ENCODE measurements at regions not wholly inside any gene's neighbourhood (a gene's known extent, or its start where the extent isn't known, plus 50 kb on each side); places are given as distances from the start of the nearest gene placed in this dataset.

GRCh38 chr2:236761358-236761757 lies 191.7 kb downstream of the ACKR3 start:
- TF ChIP-seq GATA2 (IDR thresholded peaks at IDR 0.05; ENCODE audit: low read depth, low read length) (no peak), GATA3 (IDR thresholded peaks at IDR 0.05; ENCODE audit: low read depth, low read length) (no peak)

All from SH-SY5Y (cell line).